ENCODE measurements at regions not wholly inside any gene's neighbourhood (a gene's known extent, or its start where the extent isn't known, plus 50 kb on each side); places are given as distances from the start of the nearest gene placed in this dataset.

- TF ChIP-seq POLR2A (IDR thresholded peaks at IDR 0.05): no peak
- TF ChIP-seq CTCF (IDR thresholded peaks at IDR 0.05): no peak
Measured at GRCh38 chr2:109718139-109718538, 76.0 kb upstream of the RGPD5 start.

Measured in uterus (tissue), 2 donors.